HepG2 (cell line): ENCODE measurements at regions not wholly inside any gene's neighbourhood (a gene's known extent, or its start where the extent isn't known, plus 50 kb on each side); places are given as distances from the start of the nearest gene placed in this dataset.
A peak's percentile ranks its signal among the peaks of the same experiment; 100 is the strongest.
"Not testable (repeated sequence)": the region's sequence is repeated elsewhere in the genome, so short reads cannot be mapped to it uniquely, and the experiment has no call there.

ENCODE experiments used
- ATAC-seq: fragments of 200-7000 bp; cut with Tn5 transposase; 3 replicates; pipeline ENCODE4 v1.9.1; 2020; ENCODE audit warnings: mild to moderate bottlenecking, moderate library complexity
- BruUV-seq: library from RNA; stranded (reverse); fragments of 400-500 nt; replicated peaks from 2 replicates; lab custom pipeline; 2021; lab: Mats Ljungman, UMichigan
- CTCF ChIA-PET: fragments of 300-600 bp; formaldehyde crosslinking; extraction: SDS; loops from one replicate; lab custom pipeline; 2021; ENCODE audit warnings: low total read pairs, inconsistent platforms, low intra/inter-chr PET ratio; lab: Yijun Ruan, JAX
- POLR2A ChIA-PET: fragments of 350-600 bp; sonication (Branson Sonifier 250); formaldehyde crosslinking; loops from one replicate; lab custom pipeline; 2020; ENCODE audit warnings: antibody characterized with exemption, inconsistent platforms; lab: Yijun Ruan, JAX
- DNase-seq: peaks from one replicate; pipeline ENCODE4 v3.0.0-alpha.2; 2015; ENCODE audit warnings: low spot score
- FAIRE-seq: peaks from 3 replicates; lab custom pipeline; 2011; peaks lifted over from hg19 to GRCh38; lab: Jason Lieb, UNC
- H2AFZ ChIP-seq: one replicate; pipeline ENCODE4 v1.6.1; 2011; ENCODE audit warnings: low read length, inconsistent platforms
- H3K27ac ChIP-seq: fragments of 300-600 bp; 3 replicates; pipeline ENCODE4 v1.8.0; 2011; ENCODE audit warnings: mixed run types, mild to moderate bottlenecking, mixed read lengths, low read length, inconsistent platforms; ENCODE audit not compliant: insufficient read depth; ENCODE audit errors: extremely low read length
- H3K27me3 ChIP-seq, 2 experiments: fragments of 200-600 bp in 1 of 2; 2 replicates in 1 of 2; 3 replicates in 1 of 2; pipeline versions ENCODE4 v1.6.0 to v1.8.0; 2011; ENCODE audit warnings: low read length in 2 of 2, mild to moderate bottlenecking in 2 of 2, moderate library complexity in 2 of 2, inconsistent platforms in 1 of 2; ENCODE audit not compliant: insufficient read depth in 2 of 2, control insufficient read depth in 1 of 2
- H3K36me3 ChIP-seq, 2 experiments: fragments of 200-600 bp in 1 of 2; replicated peaks in 1 of 2; 2 replicates in 1 of 2; 3 replicates in 1 of 2; pipeline versions ENCODE4 v1.5.1 to v1.8.0; 2011; ENCODE audit warnings: low read length in 2 of 2, inconsistent platforms in 1 of 2; ENCODE audit not compliant: insufficient read depth in 2 of 2, control insufficient read depth in 1 of 2
- H3K4me1 ChIP-seq: 2 replicates; pipeline ENCODE4 v1.5.1; 2012; ENCODE audit warnings: low read length, inconsistent platforms; ENCODE audit not compliant: insufficient read depth
- H3K4me2 ChIP-seq: 2 replicates; pipeline ENCODE4 v1.6.0; 2011; ENCODE audit warnings: low read depth, low read length, inconsistent platforms
- H3K4me3 ChIP-seq, 3 experiments: fragments of 200-600 bp in 1 of 3; sonication (generic), shearing (Covaris generic) in 1 of 3; replicated peaks in 1 of 3; 2 replicates each; pipeline ENCODE4 v1.5.1; 2011 to 2016; ENCODE audit warnings: low read length in 3 of 3, inconsistent platforms in 2 of 3, low read depth in 2 of 3, mild to moderate bottlenecking in 2 of 3, control low read depth in 1 of 3, mixed read lengths in 1 of 3; ENCODE audit not compliant: insufficient read depth in 1 of 3
- H3K79me2 ChIP-seq: one replicate; pipeline ENCODE4 v1.6.1; 2011; ENCODE audit warnings: low read length, inconsistent platforms; ENCODE audit not compliant: insufficient read depth
- H3K9ac ChIP-seq: 2 replicates; pipeline ENCODE4 v1.6.0; 2011; ENCODE audit warnings: mild to moderate bottlenecking, low read depth, low read length, inconsistent platforms; ENCODE audit not compliant: insufficient read depth
- H3K9me3 ChIP-seq: 2 replicates; pipeline ENCODE4 v1.5.1; 2012; ENCODE audit warnings: mild to moderate bottlenecking, low read length
- H4K20me1 ChIP-seq: 2 replicates; pipeline ENCODE4 v1.6.0; 2011; ENCODE audit warnings: inconsistent platforms, mild to moderate bottlenecking, low read length, moderate library complexity; ENCODE audit not compliant: insufficient read depth
- MED13 ChIP-seq: sonication (generic); formaldehyde crosslinking; IDR thresholded peaks from 2 replicates; pipeline ENCODE4 v1.5.0; 2020; ENCODE audit warnings: missing genetic modification reagents
- WGBS: methylation state at CpG from one replicate; pipeline ENCODE4 v1.1.6; 2017; ENCODE audit warnings: low lambda C conversion rate; 5-methylcytosine and 5-hydroxymethylcytosine counted together
- in situ Hi-C: cut with HindIII; loops from 2 replicates; pipeline ENCODE4 v1.10.0; 2017; ENCODE audit warnings: low pct_unique_long_range_greater_than_20kb; ENCODE audit not compliant: extremely low pct_ligation_motif_present
- intact Hi-C: fragments of 100-400 bp; cut with micrococcal nuclease; formaldehyde crosslinking; loops from one replicate; pipeline ENCODE4 v1.10.0; 2022; ENCODE audit not compliant: unreplicated experiment
- TF ChIP-seq, protein P1 (sequence below): sonication (generic); formaldehyde crosslinking; conservative IDR thresholded peaks from 2 replicates; pipeline ENCODE4 v1.8.0; 2022; ENCODE audit warnings: mild to moderate bottlenecking, moderate library complexity, missing genetic modification reagents
- TF ChIP-seq, protein P2 (sequence below): fragments of 450-650 bp; IDR thresholded peaks from 2 replicates; pipeline ENCODE4 v1.6.1; 2016

DNA sequence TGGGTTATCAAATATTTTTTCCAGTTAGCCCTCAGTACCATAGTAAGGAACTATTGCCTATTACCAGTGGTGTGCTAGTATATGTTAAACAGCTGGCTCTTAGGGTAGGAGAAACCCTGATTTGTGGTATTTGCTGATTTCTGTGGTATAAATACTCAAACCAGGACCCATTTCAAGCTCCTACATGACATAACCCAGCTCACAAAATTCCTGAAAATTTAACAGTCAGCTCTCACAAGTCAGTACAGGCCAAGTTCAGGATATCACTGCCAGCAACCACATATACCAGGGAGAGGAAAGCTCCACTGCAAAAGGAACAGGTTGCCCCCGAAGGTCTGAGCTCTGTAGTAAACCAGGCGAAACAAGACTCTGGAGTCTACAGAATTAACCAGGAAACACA lies 315.3 kb downstream of the NOVA1 start:
- no peaks in the 10 kb centered on the region for H3K36me3 ChIP-seq
- no peak overlapping the region for H3K9ac ChIP-seq
- DNase-seq (no peak), ATAC-seq (no peak), FAIRE-seq (no peak)
- ChIA-PET POLR2A (no interaction called here), CTCF (no interaction called here)
- intact Hi-C loops: no loop called here
- H3K4me3 ChIP-seq: no peak overlapping the region
- H3K27ac ChIP-seq: no peak overlapping the region
- H3K9me3 ChIP-seq: peaks cover 95% of the 10 kb centered on the region
- H3K79me2 ChIP-seq: no peaks in the 10 kb centered on the region
- TF ChIP-seq, protein P1, sequence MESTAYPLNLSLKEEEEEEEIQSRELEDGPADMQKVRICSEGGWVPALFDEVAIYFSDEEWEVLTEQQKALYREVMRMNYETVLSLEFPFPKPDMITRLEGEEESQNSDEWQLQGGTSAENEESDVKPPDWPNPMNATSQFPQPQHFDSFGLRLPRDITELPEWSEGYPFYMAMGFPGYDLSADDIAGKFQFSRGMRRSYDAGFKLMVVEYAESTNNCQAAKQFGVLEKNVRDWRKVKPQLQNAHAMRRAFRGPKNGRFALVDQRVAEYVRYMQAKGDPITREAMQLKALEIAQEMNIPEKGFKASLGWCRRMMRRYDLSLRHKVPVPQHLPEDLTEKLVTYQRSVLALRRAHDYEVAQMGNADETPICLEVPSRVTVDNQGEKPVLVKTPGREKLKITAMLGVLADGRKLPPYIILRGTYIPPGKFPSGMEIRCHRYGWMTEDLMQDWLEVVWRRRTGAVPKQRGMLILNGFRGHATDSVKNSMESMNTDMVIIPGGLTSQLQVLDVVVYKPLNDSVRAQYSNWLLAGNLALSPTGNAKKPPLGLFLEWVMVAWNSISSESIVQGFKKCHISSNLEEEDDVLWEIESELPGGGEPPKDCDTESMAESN (CRISPR knock-in tag): no peak
- TF ChIP-seq MED13 (CRISPR knock-in tag): no peak
- H2AFZ ChIP-seq: no peak overlapping the region
- no peak overlapping the region for H3K4me2 ChIP-seq
- no peaks in the 10 kb centered on the region for H4K20me1 ChIP-seq
- no peaks in the 10 kb centered on the region for H3K27me3 ChIP-seq
- in situ Hi-C loops: no loop called here
- H3K4me1 ChIP-seq: no peaks in the 10 kb centered on the region
- no TSS peak for BruUV-seq
- WGBS: 17% methylated on average over 2 of the region's 2 CpGs

DNA sequence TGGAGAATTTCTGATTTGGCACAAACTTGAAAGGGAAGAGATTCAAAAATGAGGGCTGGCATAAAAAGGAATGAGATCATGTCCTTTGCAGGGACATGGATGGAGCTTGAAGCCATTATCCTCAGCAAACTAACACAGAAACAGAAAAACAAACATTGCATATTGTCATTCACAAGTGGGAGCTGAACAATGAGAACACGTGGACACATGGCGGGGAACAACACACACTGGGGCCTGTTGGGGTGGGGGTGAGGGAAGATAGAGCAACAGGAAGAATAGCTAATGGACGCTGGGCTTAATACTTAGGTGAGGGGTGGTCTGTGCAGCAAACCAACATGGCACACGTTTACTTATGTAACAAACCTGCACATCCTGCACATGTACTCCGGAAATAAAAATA lies 315.8 kb downstream of the NOVA1 start:
- H4K20me1 ChIP-seq, H3K4me3 ChIP-seq, intact Hi-C loops, H3K4me1 ChIP-seq, in situ Hi-C loops, H3K9ac ChIP-seq, DNase-seq, H3K4me2 ChIP-seq, CTCF ChIA-PET, H3K36me3 ChIP-seq, H3K27ac ChIP-seq, ATAC-seq, H2AFZ ChIP-seq, H3K79me2 ChIP-seq, FAIRE-seq, H3K27me3 ChIP-seq, POLR2A ChIA-PET, BruUV-seq: not testable (repeated sequence)
- 33% methylated on average over 5 of the region's 5 CpGs for WGBS
- peaks cover 95% of the 10 kb centered on the region for H3K9me3 ChIP-seq
- TF ChIP-seq, protein P2, sequence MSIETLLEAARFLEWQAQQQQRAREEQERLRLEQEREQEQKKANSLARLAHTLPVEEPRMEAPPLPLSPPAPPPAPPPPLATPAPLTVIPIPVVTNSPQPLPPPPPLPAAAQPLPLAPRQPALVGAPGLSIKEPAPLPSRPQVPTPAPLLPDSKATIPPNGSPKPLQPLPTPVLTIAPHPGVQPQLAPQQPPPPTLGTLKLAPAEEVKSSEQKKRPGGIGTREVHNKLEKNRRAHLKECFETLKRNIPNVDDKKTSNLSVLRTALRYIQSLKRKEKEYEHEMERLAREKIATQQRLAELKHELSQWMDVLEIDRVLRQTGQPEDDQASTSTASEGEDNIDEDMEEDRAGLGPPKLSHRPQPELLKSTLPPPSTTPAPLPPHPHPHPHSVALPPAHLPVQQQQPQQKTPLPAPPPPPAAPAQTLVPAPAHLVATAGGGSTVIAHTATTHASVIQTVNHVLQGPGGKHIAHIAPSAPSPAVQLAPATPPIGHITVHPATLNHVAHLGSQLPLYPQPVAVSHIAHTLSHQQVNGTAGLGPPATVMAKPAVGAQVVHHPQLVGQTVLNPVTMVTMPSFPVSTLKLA: 0 out of 2 replicates have a peak, but pooled peaks have one; percentile 36
